OCI-LY7 (cell line): ENCODE measurements at regions not wholly inside any gene's neighbourhood (a gene's known extent, or its start where the extent isn't known, plus 50 kb on each side); places are given as distances from the start of the nearest gene placed in this dataset.

Source experiments
- BruUV-seq: library from RNA; stranded (reverse); fragments of 400-500 nt; replicated peaks from 2 replicates; lab custom pipeline; 2021; lab: Mats Ljungman, UMichigan
- CTCF ChIA-PET: fragments of 300-600 bp; sonication (Branson Sonifier 250); formaldehyde crosslinking; loops from one replicate; lab custom pipeline; 2022; ENCODE audit warnings: antibody characterized with exemption; ENCODE audit not compliant: unreplicated experiment; lab: Charles Lee
- POLR2A ChIA-PET: fragments of 300-600 bp; sonication (Branson Sonifier 250); formaldehyde crosslinking; loops from one replicate; lab custom pipeline; 2022; ENCODE audit warnings: antibody characterized with exemption; lab: Charles Lee
- DNase-seq: peaks from one replicate; pipeline ENCODE4 v3.0.0-alpha.2; 2015; ENCODE audit warnings: low spot score
- H2AFZ ChIP-seq: fragments of 200-600 bp; sonication (generic), shearing (Covaris generic); 2 replicates; pipeline ENCODE4 v1.6.1; 2014; ENCODE audit warnings: mild to moderate bottlenecking, antibody characterized with exemption, low read length, moderate library complexity
- H3K27ac ChIP-seq: fragments of 200-600 bp; sonication (generic); 2 replicates; pipeline ENCODE4 v1.5.1; 2014; ENCODE audit warnings: mixed run types, low read depth, mild to moderate bottlenecking, moderate library complexity, low read length, inconsistent platforms; ENCODE audit not compliant: poor library complexity, severe bottlenecking
- H3K36me3 ChIP-seq: fragments of 200-600 bp; sonication (generic); 2 replicates; pipeline ENCODE4 v1.6.1; 2014; ENCODE audit warnings: mild to moderate bottlenecking, antibody characterized with exemption, low read length, moderate library complexity, mixed read lengths; ENCODE audit not compliant: insufficient read depth
- H3K4me1 ChIP-seq: fragments of 200-600 bp; sonication (generic); 2 replicates; pipeline ENCODE4 v1.5.1; 2014; ENCODE audit warnings: mild to moderate bottlenecking, low read length; ENCODE audit not compliant: insufficient read depth, poor library complexity, severe bottlenecking
- H3K4me2 ChIP-seq: fragments of 200-600 bp; sonication (generic); 2 replicates; pipeline ENCODE4 v1.6.1; 2014; ENCODE audit warnings: mild to moderate bottlenecking, low read length
- H3K4me3 ChIP-seq: fragments of 200-600 bp; sonication (generic); 2 replicates; pipeline ENCODE4 v1.5.1; 2014; ENCODE audit warnings: mild to moderate bottlenecking, low read depth, low read length; ENCODE audit not compliant: poor library complexity, severe bottlenecking
- H3K79me2 ChIP-seq: fragments of 200-600 bp; sonication (generic); 2 replicates; pipeline ENCODE4 v1.6.1; 2016; ENCODE audit warnings: low read depth, mild to moderate bottlenecking, low read length, moderate library complexity, mixed read lengths; ENCODE audit not compliant: insufficient read depth
- H3K9me2 ChIP-seq: fragments of 200-600 bp; sonication (generic); 2 replicates; pipeline ENCODE4 v1.6.1; 2016; ENCODE audit warnings: mild to moderate bottlenecking, low read length, mixed read lengths; ENCODE audit not compliant: insufficient read depth
- H3K9me3 ChIP-seq: fragments of 200-600 bp; sonication (generic); 2 replicates; pipeline ENCODE4 v1.6.1; 2014; ENCODE audit warnings: mild to moderate bottlenecking, mixed run types, low read length, mixed read lengths
- H4K20me1 ChIP-seq: fragments of 200-600 bp; sonication (generic); 2 replicates; pipeline ENCODE4 v1.6.1; 2014; ENCODE audit warnings: mild to moderate bottlenecking, antibody characterized with exemption, low read length, moderate library complexity, mixed read lengths; ENCODE audit not compliant: insufficient read depth
- CTCF ChIP-seq: fragments of 200-600 bp; sonication (generic); conservative IDR thresholded peaks from 2 replicates; pipeline ENCODE4 v1.5.1; 2014; ENCODE audit warnings: mild to moderate bottlenecking, antibody characterized with exemption, low read length, moderate library complexity, mixed read lengths
- EZH2phosphoT487 ChIP-seq: fragments of 200-600 bp; sonication (generic); IDR thresholded peaks from 2 replicates; pipeline ENCODE4 v1.6.1; 2018; ENCODE audit warnings: low read depth, borderline replicate concordance, mild to moderate bottlenecking, mixed run types, antibody characterized with exemption, low read length, moderate library complexity, mixed read lengths
- intact Hi-C: fragments of 100-400 bp; cut with micrococcal nuclease; formaldehyde crosslinking; loops from one replicate; pipeline ENCODE4 v1.10.0; 2022; ENCODE audit not compliant: unreplicated experiment

- Histone ChIP-seq H3K79me2 (no peaks in the 10 kb centered on the region), H3K9me3 (no peaks in the 10 kb centered on the region), H3K9me2 (no peaks in the 10 kb centered on the region), H2AFZ (no peak overlapping the region), H3K4me2 (no peak overlapping the region), H3K36me3 (no peaks in the 10 kb centered on the region), H4K20me1 (no peaks in the 10 kb centered on the region), H3K4me1 (no peaks in the 10 kb centered on the region), H3K4me3 (no peak overlapping the region), H3K27ac (no peak overlapping the region)
- BruUV-seq = no TSS peak
- TF ChIP-seq CTCF = no peak
- TF ChIP-seq EZH2phosphoT487 = no peak
- intact Hi-C loops = no loop called here
- no peak for DNase-seq
- ChIA-PET POLR2A (interaction anchor here (0.6 kb wide), 2 partner anchors 251 to 348 kb away, joined by 3 read pairs; no protein-coding TSS in a partner anchor), CTCF (no interaction called here)
These were observed 339.7 kb downstream of the CGGBP1 start for GRCh38 chr3:87719060-87719459.

GRCh38 chr3:87710511-87710910, 348.3 kb downstream of the CGGBP1 start:
- H3K4me2 ChIP-seq = no peak overlapping the region
- no peaks in the 10 kb centered on the region for H4K20me1 ChIP-seq
- no peaks in the 10 kb centered on the region for H3K9me2 ChIP-seq
- H3K4me3 ChIP-seq = no peak overlapping the region
- no peak overlapping the region for H2AFZ ChIP-seq
- intact Hi-C loops = no loop called here
- POLR2A ChIA-PET = no interaction called here
- DNase-seq = no peak
- no TSS peak for BruUV-seq
- H3K36me3 ChIP-seq = no peaks in the 10 kb centered on the region
- H3K79me2 ChIP-seq = no peaks in the 10 kb centered on the region
- H3K9me3 ChIP-seq = no peaks in the 10 kb centered on the region
- TF ChIP-seq EZH2phosphoT487 (no peak), CTCF (no peak)
- H3K27ac ChIP-seq = no peak overlapping the region
- CTCF ChIA-PET = no interaction called here
- H3K4me1 ChIP-seq = no peaks in the 10 kb centered on the region

GRCh38 chr3:87710028-87710427, 348.8 kb downstream of the CGGBP1 start:
- ChIA-PET CTCF (no interaction called here), POLR2A (no interaction called here)
- Histone ChIP-seq H3K27ac (no peak overlapping the region), H3K36me3 (no peaks in the 10 kb centered on the region), H3K4me2 (no peak overlapping the region), H2AFZ (no peak overlapping the region), H3K4me3 (no peak overlapping the region), H3K9me2 (no peaks in the 10 kb centered on the region), H4K20me1 (no peaks in the 10 kb centered on the region), H3K4me1 (no peaks in the 10 kb centered on the region), H3K79me2 (no peaks in the 10 kb centered on the region), H3K9me3 (no peaks in the 10 kb centered on the region)
- no peak for DNase-seq
- TF ChIP-seq EZH2phosphoT487 (no peak), CTCF (no peak)
- BruUV-seq = no TSS peak
- intact Hi-C loops = no loop called here
